ENCODE measurements at regions not wholly inside any gene's neighbourhood (a gene's known extent, or its start where the extent isn't known, plus 50 kb on each side); places are given as distances from the start of the nearest gene placed in this dataset.
"Not testable (repeated sequence)": the region's sequence is repeated elsewhere in the genome, so short reads cannot be mapped to it uniquely, and the experiment has no call there.

DNA sequence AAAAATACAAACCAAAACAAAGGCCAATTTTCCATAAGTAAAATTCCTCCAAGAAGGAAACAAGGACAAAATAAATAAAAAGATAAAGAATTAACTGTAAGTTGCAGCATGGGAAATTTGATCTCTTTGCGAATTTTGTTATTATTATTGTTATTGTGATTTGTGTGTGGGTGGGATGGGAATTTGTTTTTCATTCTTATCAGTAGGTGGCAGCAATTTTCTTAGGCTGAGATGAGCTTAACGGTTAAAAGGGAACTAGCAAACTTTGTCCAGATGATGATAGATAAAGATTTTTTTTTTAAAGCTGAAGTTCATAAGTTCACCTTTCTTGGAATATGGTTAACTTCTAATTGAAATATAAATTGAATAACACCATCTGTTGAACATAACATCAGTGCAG is 83.2 kb upstream of the IL1RAPL2 start:
- H3K4me1 Mint-ChIP-seq, result no peaks in the 10 kb centered on the region
- H3K36me3 Mint-ChIP-seq, result no peaks in the 10 kb centered on the region
- H3K27me3 Mint-ChIP-seq (ENCODE audit: low read depth), result peaks cover 4% of the 10 kb centered on the region
- peaks cover 30% of the 10 kb centered on the region for H3K9me3 Mint-ChIP-seq
- TF ChIP-seq, protein P1, sequence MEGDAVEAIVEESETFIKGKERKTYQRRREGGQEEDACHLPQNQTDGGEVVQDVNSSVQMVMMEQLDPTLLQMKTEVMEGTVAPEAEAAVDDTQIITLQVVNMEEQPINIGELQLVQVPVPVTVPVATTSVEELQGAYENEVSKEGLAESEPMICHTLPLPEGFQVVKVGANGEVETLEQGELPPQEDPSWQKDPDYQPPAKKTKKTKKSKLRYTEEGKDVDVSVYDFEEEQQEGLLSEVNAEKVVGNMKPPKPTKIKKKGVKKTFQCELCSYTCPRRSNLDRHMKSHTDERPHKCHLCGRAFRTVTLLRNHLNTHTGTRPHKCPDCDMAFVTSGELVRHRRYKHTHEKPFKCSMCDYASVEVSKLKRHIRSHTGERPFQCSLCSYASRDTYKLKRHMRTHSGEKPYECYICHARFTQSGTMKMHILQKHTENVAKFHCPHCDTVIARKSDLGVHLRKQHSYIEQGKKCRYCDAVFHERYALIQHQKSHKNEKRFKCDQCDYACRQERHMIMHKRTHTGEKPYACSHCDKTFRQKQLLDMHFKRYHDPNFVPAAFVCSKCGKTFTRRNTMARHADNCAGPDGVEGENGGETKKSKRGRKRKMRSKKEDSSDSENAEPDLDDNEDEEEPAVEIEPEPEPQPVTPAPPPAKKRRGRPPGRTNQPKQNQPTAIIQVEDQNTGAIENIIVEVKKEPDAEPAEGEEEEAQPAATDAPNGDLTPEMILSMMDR (IDR thresholded peaks at IDR 0.05; ENCODE audit: unreplicated experiment), result no peak
- H3K4me3 Mint-ChIP-seq, result no peak overlapping the region
- no peak overlapping the region for H3K27ac Mint-ChIP-seq
- no peak for DNase-seq (ENCODE audit: low spot score in 2 of 2, unreplicated experiment in 2 of 2)

DNA sequence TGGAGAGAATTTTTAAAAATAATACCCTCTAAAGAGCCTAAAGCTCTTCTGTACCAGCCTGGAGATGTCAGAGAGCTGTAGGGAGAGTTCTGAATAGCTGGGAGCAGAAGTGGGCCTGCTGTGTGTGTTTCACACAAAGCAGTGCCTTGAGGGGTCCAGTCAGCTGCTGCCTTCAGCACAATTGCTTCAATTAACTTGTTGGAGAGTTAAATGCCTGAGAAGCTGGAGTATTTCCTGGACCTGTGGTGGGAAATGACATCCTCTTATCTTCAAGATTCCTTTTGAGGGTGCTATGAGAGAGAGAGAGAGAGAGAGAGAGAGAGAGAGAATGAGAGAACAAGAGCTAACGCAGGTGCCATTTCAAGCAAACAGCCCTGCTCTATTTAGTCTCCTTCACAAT is 96.2 kb upstream of the IL1RAPL2 start:
- TF ChIP-seq, protein P1 (IDR thresholded peaks at IDR 0.05; ENCODE audit: unreplicated experiment), result no peak
- Mint-ChIP-seq H3K4me1 (no peaks in the 10 kb centered on the region), H3K27ac (no peak overlapping the region), H3K4me3 (no peak overlapping the region), H3K36me3 (no peaks in the 10 kb centered on the region), H3K9me3 (peaks cover 32% of the 10 kb centered on the region), H3K27me3 (ENCODE audit: low read depth) (peaks cover 4% of the 10 kb centered on the region)
- DNase-seq (ENCODE audit: low spot score in 2 of 2, unreplicated experiment in 2 of 2), result no peak

DNA sequence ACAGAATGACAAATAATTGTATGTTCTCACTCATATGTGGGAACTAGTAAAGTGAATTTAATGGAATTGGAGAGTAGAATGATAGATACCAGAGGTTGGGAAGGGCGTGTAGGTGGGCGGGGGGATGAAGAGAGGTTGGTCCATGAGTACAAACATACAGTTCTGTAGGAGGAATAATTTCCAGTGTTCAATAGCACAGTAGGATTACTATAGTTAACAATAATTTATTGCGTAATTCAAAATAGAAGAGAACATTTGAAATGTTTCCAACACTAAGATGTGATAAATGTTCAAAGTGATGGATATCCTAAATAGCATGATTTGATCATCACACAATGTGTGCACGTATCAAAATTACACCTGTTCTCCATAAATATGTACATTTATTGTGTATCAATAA is 106.2 kb upstream of the IL1RAPL2 start:
- DNase-seq (ENCODE audit: low spot score in 2 of 2, unreplicated experiment in 2 of 2), result no peak

DNA sequence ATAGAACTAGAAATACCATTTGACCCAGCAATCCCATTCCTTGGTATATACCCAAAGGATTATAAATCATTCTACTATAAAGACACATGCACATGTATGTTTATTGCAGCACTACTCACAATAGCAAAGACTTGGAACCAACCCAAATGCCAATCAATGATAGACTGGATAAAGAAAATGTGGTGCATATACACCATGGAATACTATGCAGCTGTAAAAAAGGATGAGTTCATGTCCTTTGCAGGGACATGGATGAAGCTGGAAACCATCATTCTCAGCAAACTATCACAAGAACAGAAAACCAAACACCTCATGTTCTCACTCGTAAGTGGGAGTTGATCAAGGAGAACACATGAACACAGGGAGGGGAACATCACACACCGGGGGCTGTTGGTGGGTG is 108.9 kb upstream of the IL1RAPL2 start:
- H3K4me1 Mint-ChIP-seq; DNase-seq (ENCODE audit: low spot score in 2 of 2, unreplicated experiment in 2 of 2); H3K27me3 Mint-ChIP-seq (ENCODE audit: low read depth); H3K4me3 Mint-ChIP-seq; H3K27ac Mint-ChIP-seq; H3K36me3 Mint-ChIP-seq: not testable (repeated sequence)
- H3K9me3 Mint-ChIP-seq, result peaks cover 35% of the 10 kb centered on the region

More for the DNA sequence above, 106.2 kb upstream of the IL1RAPL2 start:
- TF ChIP-seq, protein P1 (IDR thresholded peaks at IDR 0.05; ENCODE audit: unreplicated experiment), result no peak
- no peaks in the 10 kb centered on the region for H3K36me3 Mint-ChIP-seq
- no peaks in the 10 kb centered on the region for H3K4me1 Mint-ChIP-seq
- no peak overlapping the region for H3K27ac Mint-ChIP-seq
- H3K27me3 Mint-ChIP-seq (ENCODE audit: low read depth), result peaks cover 21% of the 10 kb centered on the region
- no peak overlapping the region for H3K4me3 Mint-ChIP-seq
- H3K9me3 Mint-ChIP-seq, result peaks cover 56% of the 10 kb centered on the region

DNA sequence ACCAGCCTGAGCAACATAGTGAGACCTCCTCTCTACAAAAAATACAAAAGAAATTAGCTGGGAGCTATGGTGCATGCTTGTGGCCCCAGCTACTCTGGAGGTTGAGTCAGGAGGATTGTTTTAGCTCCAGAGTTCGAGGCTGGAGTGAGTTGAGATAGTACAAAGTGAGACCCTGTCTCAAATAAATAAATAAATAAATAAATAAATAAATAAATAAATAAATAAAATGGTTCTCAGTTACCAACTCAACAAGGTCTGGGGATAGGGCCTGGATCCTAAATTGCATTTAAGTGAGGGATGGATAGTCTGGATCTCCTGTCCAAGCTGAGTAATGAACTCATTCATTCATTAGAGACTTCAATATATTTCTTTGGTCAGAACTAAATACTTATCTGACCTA is 115.7 kb upstream of the IL1RAPL2 start:
- H3K36me3 Mint-ChIP-seq, result no peaks in the 10 kb centered on the region
- H3K27ac Mint-ChIP-seq, result no peak overlapping the region
- peaks cover 16% of the 10 kb centered on the region for H3K9me3 Mint-ChIP-seq
- no peaks in the 10 kb centered on the region for H3K27me3 Mint-ChIP-seq (ENCODE audit: low read depth)
- H3K4me3 Mint-ChIP-seq, result no peak overlapping the region
- no peaks in the 10 kb centered on the region for H3K4me1 Mint-ChIP-seq
- TF ChIP-seq, protein P1 (IDR thresholded peaks at IDR 0.05; ENCODE audit: unreplicated experiment), result no peak
- no peak for DNase-seq (ENCODE audit: low spot score in 2 of 2, unreplicated experiment in 2 of 2)

DNA sequence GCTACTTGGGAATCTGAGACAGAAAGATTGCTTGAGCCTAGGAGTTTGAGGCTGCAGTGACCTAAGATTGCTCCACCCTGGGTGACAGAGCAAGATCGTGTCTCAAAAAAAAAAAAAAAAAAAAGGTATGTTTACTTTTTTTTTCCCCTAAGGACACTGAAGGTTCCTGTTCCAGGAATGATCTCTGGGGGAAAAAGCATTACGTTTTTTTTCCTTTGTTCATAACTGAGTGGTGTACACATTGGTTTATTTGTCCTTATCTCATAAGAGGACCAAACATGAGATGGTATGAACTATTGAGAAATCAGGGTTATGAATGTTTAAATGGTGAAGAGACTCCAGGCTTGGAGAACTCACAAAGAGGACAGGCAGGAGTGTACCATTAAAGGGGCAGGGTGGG is 120.4 kb upstream of the IL1RAPL2 start:
- Mint-ChIP-seq H3K4me3 (no peak overlapping the region), H3K27me3 (ENCODE audit: low read depth) (no peaks in the 10 kb centered on the region)

More for the DNA sequence above, 120.4 kb upstream of the IL1RAPL2 start:
- H3K9me3 Mint-ChIP-seq, result peaks cover 12% of the 10 kb centered on the region
- no peak overlapping the region for H3K27ac Mint-ChIP-seq
- H3K36me3 Mint-ChIP-seq, result no peaks in the 10 kb centered on the region
- no peaks in the 10 kb centered on the region for H3K4me1 Mint-ChIP-seq
- no peak for DNase-seq (ENCODE audit: low spot score in 2 of 2, unreplicated experiment in 2 of 2)
- TF ChIP-seq, protein P1 (IDR thresholded peaks at IDR 0.05; ENCODE audit: unreplicated experiment), result no peak

Measured in mesothelial cell of epicardium (in vitro differentiated cells).